ENCODE measurements at regions not wholly inside any gene's neighbourhood (a gene's known extent, or its start where the extent isn't known, plus 50 kb on each side); places are given as distances from the start of the nearest gene placed in this dataset.

DNA sequence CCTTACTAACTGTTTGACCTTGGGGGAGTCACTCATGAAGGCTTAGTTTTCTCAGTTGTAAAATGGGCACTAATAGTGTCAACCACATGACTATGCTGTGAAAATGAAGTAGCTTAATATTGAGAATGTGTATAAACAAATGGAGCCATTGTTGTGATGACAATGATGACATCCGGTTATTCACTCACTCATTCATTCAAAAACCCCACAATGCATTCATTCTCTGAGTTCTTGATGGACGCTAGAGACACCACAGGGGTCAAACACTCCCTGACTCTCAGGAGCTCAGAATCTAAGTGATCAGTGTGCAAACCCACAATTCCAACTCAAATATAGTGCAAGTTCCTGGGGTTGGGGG, 138.9 kb downstream of the FOXD2 start:
- TF ChIP-seq CTCF (IDR thresholded peaks at IDR 0.05), result no peak
- TF ChIP-seq EP300 (IDR thresholded peaks at IDR 0.05), result no peak
- no peak for TF ChIP-seq POLR2AphosphoS5 (IDR thresholded peaks at IDR 0.05)

Data from gastroesophageal sphincter (tissue), 3 donors.